ENCODE measurements at regions not wholly inside any gene's neighbourhood (a gene's known extent, or its start where the extent isn't known, plus 50 kb on each side); places are given as distances from the start of the nearest gene placed in this dataset.

DNA sequence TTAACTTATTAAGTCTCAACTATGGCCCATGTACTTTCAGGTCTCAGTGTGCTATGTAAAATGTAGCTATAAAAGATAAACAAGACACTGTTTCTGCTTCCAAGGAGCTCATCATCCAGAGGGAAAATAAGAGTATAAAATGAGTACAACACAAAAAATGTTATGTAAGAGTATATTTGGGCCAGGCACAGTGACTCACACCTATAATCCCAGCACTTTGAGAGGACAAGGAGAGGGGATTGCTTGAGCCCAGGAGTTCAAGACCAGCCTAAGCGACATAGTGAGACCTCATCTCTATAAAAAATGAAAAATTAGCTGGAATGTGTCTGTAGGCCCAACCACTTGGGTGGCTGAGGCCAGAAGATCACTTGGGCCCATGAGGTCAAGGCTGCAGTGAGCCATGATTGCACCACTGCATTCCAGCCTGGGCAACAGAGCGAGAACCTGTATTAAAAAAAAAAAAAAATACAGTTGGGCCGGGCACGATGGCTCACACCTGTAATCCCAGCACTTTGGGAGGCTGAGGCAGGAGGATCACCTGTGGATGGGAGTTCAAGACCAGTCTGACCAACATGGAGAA lies 124.0 kb downstream of the EDN1 start:
- DNase-seq (no peak), ATAC-seq (no peak)
- POLR2A ChIA-PET, result no interaction called here
- CTCF ChIA-PET, result no interaction called here
- no peaks in the 10 kb centered on the region for H3K36me3 Mint-ChIP-seq (ENCODE audit: low read depth)
- peaks cover 14% of the 10 kb centered on the region for H3K27me3 Mint-ChIP-seq
- H3K9me3 Mint-ChIP-seq, result peaks cover 7% of the 10 kb centered on the region
- no peaks in the 10 kb centered on the region for H3K4me1 Mint-ChIP-seq (ENCODE audit: low read depth)
- H3K4me3 Mint-ChIP-seq, result no peak overlapping the region
- intact Hi-C loops (cut with micrococcal nuclease), result no loop called here
- no peak overlapping the region for H3K27ac Mint-ChIP-seq
- TF ChIP-seq, protein P1, sequence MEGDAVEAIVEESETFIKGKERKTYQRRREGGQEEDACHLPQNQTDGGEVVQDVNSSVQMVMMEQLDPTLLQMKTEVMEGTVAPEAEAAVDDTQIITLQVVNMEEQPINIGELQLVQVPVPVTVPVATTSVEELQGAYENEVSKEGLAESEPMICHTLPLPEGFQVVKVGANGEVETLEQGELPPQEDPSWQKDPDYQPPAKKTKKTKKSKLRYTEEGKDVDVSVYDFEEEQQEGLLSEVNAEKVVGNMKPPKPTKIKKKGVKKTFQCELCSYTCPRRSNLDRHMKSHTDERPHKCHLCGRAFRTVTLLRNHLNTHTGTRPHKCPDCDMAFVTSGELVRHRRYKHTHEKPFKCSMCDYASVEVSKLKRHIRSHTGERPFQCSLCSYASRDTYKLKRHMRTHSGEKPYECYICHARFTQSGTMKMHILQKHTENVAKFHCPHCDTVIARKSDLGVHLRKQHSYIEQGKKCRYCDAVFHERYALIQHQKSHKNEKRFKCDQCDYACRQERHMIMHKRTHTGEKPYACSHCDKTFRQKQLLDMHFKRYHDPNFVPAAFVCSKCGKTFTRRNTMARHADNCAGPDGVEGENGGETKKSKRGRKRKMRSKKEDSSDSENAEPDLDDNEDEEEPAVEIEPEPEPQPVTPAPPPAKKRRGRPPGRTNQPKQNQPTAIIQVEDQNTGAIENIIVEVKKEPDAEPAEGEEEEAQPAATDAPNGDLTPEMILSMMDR (IDR thresholded peaks at IDR 0.05), result no peak

DNA sequence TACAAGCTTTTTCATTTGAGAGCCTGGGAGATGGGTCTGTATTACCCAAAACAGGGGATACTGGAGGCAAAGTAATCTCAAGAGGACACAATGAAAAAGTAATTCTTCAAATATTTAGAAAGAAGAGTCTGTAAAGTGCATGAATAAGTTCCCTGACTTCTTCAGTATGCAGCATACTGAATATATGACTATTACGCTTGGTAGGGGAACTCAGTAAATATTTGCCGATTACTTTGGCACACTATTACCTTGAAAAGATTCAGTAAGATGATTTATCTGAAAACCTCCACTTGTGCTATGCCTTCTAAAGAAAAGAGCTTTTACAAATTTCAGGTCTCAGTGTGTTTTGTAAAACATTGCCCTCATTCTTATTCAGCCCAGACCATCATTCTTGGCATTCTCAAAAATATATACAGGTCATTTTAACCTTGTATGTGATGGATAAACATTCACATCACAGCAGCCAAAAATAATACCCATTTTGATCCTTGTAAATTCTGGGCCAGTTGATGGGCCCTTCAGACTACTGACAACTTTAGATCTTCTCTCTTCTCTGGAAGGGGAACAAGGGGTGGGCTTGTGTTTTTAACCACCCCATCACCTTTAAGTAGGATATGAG lies 125.9 kb downstream of the EDN1 start:
- DNase-seq (no peak), ATAC-seq (no peak)
- intact Hi-C loops (cut with micrococcal nuclease), result no loop called here
- CTCF ChIA-PET, result no interaction called here
- no peak overlapping the region for H3K4me3 Mint-ChIP-seq
- no peaks in the 10 kb centered on the region for H3K36me3 Mint-ChIP-seq (ENCODE audit: low read depth)
- no peak overlapping the region for H3K27ac Mint-ChIP-seq
- peaks cover 7% of the 10 kb centered on the region for H3K27me3 Mint-ChIP-seq
- POLR2A ChIA-PET, result no interaction called here
- H3K9me3 Mint-ChIP-seq, result peaks cover 8% of the 10 kb centered on the region
- no peaks in the 10 kb centered on the region for H3K4me1 Mint-ChIP-seq (ENCODE audit: low read depth)
- TF ChIP-seq, protein P1 (IDR thresholded peaks at IDR 0.05), result no peak

DNA sequence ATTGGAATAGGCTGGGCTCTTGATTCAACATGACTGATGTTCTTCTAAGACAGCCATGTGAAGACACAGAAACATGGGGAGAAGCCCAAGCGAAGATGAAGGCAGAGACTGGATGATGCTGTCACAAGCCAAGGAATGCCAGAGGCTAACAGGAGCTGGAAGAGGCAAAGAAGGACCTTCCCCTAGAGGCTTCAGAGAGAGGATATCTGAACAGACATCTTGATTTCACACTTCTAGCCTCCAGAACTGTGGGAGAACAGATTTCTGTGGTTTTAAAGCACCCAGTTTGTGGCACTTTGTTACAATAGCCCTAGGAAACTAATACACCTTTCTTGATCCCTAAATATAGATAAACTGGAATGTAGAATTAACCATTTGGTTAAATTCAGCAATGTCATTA lies 127.0 kb downstream of the EDN1 start:
- Mint-ChIP-seq H3K36me3 (ENCODE audit: low read depth) (no peaks in the 10 kb centered on the region), H3K4me1 (ENCODE audit: low read depth) (no peaks in the 10 kb centered on the region), H3K9me3 (peaks cover 8% of the 10 kb centered on the region), H3K4me3 (no peak overlapping the region), H3K27ac (no peak overlapping the region), H3K27me3 (peaks cover 3% of the 10 kb centered on the region)
- ATAC-seq, result no peak
- POLR2A ChIA-PET, result no interaction called here
- intact Hi-C loops (cut with micrococcal nuclease), result no loop called here
- DNase-seq, result no peak
- TF ChIP-seq, protein P1 (IDR thresholded peaks at IDR 0.05), result no peak
- CTCF ChIA-PET, result no interaction called here

DNA sequence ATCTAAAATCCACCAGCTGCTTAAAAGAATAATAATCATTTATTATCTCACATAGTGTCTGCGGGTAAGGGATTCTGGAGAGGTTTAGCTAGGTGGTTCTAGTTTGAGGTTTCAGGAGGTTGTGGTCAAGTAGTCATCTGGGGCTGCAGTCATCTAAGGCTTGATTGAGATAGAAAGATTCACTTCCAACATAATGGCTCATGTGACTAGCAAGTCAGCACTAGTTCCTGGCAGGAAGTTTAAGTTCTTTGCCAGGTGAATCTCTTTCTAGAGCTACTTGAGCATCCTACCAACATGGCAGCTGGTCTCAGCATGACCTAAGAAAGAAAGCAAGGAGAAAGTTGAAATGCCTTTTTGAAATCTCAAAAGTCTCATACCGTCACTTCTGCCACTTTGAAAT lies 128.8 kb downstream of the EDN1 start:
- ChIA-PET POLR2A (no interaction called here), CTCF (no interaction called here)
- H3K4me3 Mint-ChIP-seq, result no peak overlapping the region
- no peak for ATAC-seq
- no peaks in the 10 kb centered on the region for H3K4me1 Mint-ChIP-seq (ENCODE audit: low read depth)
- peaks cover 1% of the 10 kb centered on the region for H3K27me3 Mint-ChIP-seq
- H3K36me3 Mint-ChIP-seq (ENCODE audit: low read depth), result no peaks in the 10 kb centered on the region
- H3K9me3 Mint-ChIP-seq, result peaks cover 8% of the 10 kb centered on the region
- intact Hi-C loops (cut with micrococcal nuclease), result no loop called here
- no peak for DNase-seq
- TF ChIP-seq, protein P1 (IDR thresholded peaks at IDR 0.05), result no peak
- no peak overlapping the region for H3K27ac Mint-ChIP-seq

DNA sequence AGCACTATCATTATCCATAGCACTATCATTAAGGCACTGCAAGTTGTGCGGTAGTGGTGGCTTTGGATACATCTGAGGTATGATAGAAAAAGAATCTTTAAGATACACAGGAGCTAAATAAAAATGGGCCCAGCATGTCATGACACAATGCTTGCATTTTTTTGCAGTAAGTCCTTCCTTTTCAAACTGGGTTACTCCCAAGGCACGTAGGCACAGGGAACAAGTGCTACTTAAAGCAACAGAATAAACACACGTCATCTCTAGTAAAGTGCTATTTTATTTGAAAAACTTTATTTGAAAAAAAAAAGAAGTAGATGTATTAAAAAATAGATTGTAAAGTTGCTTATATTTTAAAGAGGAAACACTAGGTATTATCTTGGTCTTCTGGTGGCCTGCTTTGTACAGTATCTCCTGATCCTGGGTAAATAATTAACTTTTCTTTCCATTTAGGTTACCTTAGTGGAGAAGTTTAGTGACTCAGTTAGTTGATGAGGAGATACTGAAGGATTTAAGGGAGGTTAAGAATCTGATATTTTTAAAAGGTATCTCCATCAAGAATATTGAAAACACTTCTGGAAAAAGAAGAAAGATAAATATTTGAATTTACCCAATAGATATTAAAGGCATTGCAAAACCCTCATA lies 129.6 kb downstream of the EDN1 start:
- H3K27ac Mint-ChIP-seq, result no peak overlapping the region

More for the DNA sequence above, 129.6 kb downstream of the EDN1 start:
- intact Hi-C loops (cut with micrococcal nuclease), result no loop called here
- H3K36me3 Mint-ChIP-seq (ENCODE audit: low read depth), result no peaks in the 10 kb centered on the region
- POLR2A ChIA-PET, result no interaction called here
- CTCF ChIA-PET, result no interaction called here
- DNase-seq (no peak), ATAC-seq (no peak)
- H3K4me1 Mint-ChIP-seq (ENCODE audit: low read depth), result no peaks in the 10 kb centered on the region
- no peak overlapping the region for H3K4me3 Mint-ChIP-seq
- TF ChIP-seq, protein P1 (IDR thresholded peaks at IDR 0.05), result no peak
- H3K27me3 Mint-ChIP-seq, result peaks cover 1% of the 10 kb centered on the region
- H3K9me3 Mint-ChIP-seq, result peaks cover 8% of the 10 kb centered on the region

All from activated CD8-positive, alpha-beta T cell treated with anti-CD3 and anti-CD28 coated beads for 36 hours (primary cell).